Glutamatergic neuron (in vitro differentiated cells): ENCODE measurements at regions not wholly inside any gene's neighbourhood (a gene's known extent, or its start where the extent isn't known, plus 50 kb on each side); places are given as distances from the start of the nearest gene placed in this dataset.
"Not testable (repeated sequence)": the region's sequence is repeated elsewhere in the genome, so short reads cannot be mapped to it uniquely, and the experiment has no call there.

Experiments used
- DNase-seq: peaks from one replicate; pipeline ENCODE4 v3.0.0; 2022
- H3K27ac Mint-ChIP-seq: one replicate; pipeline ENCODE4 v1.8.0; 2020; ENCODE audit warnings: mild to moderate bottlenecking, mixed read lengths, inconsistent platforms; ENCODE audit not compliant: unreplicated experiment
- H3K27me3 Mint-ChIP-seq: one replicate; pipeline ENCODE4 v1.8.0; 2020; ENCODE audit warnings: mild to moderate bottlenecking, moderate library complexity, mixed read lengths, inconsistent platforms; ENCODE audit not compliant: unreplicated experiment
- H3K36me3 Mint-ChIP-seq: one replicate; pipeline ENCODE4 v1.8.0; 2020; ENCODE audit warnings: mild to moderate bottlenecking, mixed read lengths, inconsistent platforms; ENCODE audit not compliant: unreplicated experiment
- H3K4me1 Mint-ChIP-seq: one replicate; pipeline ENCODE4 v1.8.0; 2020; ENCODE audit warnings: mild to moderate bottlenecking, low read depth, mixed read lengths, inconsistent platforms; ENCODE audit not compliant: unreplicated experiment
- H3K4me3 Mint-ChIP-seq: one replicate; pipeline ENCODE4 v1.8.0; 2020; ENCODE audit warnings: mild to moderate bottlenecking, mixed read lengths, inconsistent platforms; ENCODE audit not compliant: unreplicated experiment
- H3K9me3 Mint-ChIP-seq: one replicate; pipeline ENCODE4 v1.8.0; 2020; ENCODE audit warnings: mild to moderate bottlenecking, moderate library complexity, mixed read lengths, inconsistent platforms; ENCODE audit not compliant: unreplicated experiment
- CTCF ChIP-seq: fragments of 200-600 bp; sonication (generic); IDR thresholded peaks from one replicate; pipeline ENCODE4 v1.5.0; 2021; ENCODE audit not compliant: partially characterized antibody, unreplicated experiment

- no peak for TF ChIP-seq CTCF
- Mint-ChIP-seq H3K4me3 (no peak overlapping the region), H3K9me3 (peaks cover 2% of the 10 kb centered on the region), H3K36me3 (no peaks in the 10 kb centered on the region), H3K4me1 (peaks cover 8% of the 10 kb centered on the region), H3K27ac (no peak overlapping the region), H3K27me3 (no peaks in the 10 kb centered on the region)
- DNase-seq, result no peak
These were observed 735.2 kb upstream of the CDH9 start for GRCh38 chr5:27773636-27774035.

GRCh38 chr5:27773166-27773565 lies 734.8 kb upstream of the CDH9 start:
- Mint-ChIP-seq H3K4me1 (peaks cover 8% of the 10 kb centered on the region), H3K4me3 (no peak overlapping the region), H3K27ac (no peak overlapping the region), H3K27me3 (no peaks in the 10 kb centered on the region), H3K9me3 (peaks cover 2% of the 10 kb centered on the region), H3K36me3 (no peaks in the 10 kb centered on the region)
- no peak for TF ChIP-seq CTCF
- DNase-seq, result no peak

- peaks cover 2% of the 10 kb centered on the region for H3K9me3 Mint-ChIP-seq
- H3K27me3 Mint-ChIP-seq, result peaks cover 2% of the 10 kb centered on the region
- peak overlapping the region; percentile 36 for H3K27ac Mint-ChIP-seq
- H3K4me1 Mint-ChIP-seq, result peaks cover 8% of the 10 kb centered on the region
- H3K36me3 Mint-ChIP-seq, result no peaks in the 10 kb centered on the region
- TF ChIP-seq CTCF, result no peak
- DNase-seq, result no peak
- H3K4me3 Mint-ChIP-seq, result no peak overlapping the region
These were observed 731.5 kb upstream of the CDH9 start for GRCh38 chr5:27769748-27770402.

GRCh38 chr5:27748847-27749246 lies 710.5 kb upstream of the CDH9 start:
- no peak overlapping the region for H3K4me3 Mint-ChIP-seq
- no peak for DNase-seq
- no peaks in the 10 kb centered on the region for H3K36me3 Mint-ChIP-seq
- H3K4me1 Mint-ChIP-seq, result no peaks in the 10 kb centered on the region
- no peak overlapping the region for H3K27ac Mint-ChIP-seq
- no peaks in the 10 kb centered on the region for H3K27me3 Mint-ChIP-seq
- peaks cover 5% of the 10 kb centered on the region for H3K9me3 Mint-ChIP-seq
- no peak for TF ChIP-seq CTCF

GRCh38 chr5:27743383-27743979 lies 705.1 kb upstream of the CDH9 start:
- not testable (repeated sequence) for H3K36me3 Mint-ChIP-seq, H3K4me1 Mint-ChIP-seq, DNase-seq, H3K4me3 Mint-ChIP-seq, H3K27me3 Mint-ChIP-seq, H3K27ac Mint-ChIP-seq, H3K9me3 Mint-ChIP-seq
